ENCODE measurements at regions not wholly inside any gene's neighbourhood (a gene's known extent, or its start where the extent isn't known, plus 50 kb on each side); places are given as distances from the start of the nearest gene placed in this dataset.

DNA sequence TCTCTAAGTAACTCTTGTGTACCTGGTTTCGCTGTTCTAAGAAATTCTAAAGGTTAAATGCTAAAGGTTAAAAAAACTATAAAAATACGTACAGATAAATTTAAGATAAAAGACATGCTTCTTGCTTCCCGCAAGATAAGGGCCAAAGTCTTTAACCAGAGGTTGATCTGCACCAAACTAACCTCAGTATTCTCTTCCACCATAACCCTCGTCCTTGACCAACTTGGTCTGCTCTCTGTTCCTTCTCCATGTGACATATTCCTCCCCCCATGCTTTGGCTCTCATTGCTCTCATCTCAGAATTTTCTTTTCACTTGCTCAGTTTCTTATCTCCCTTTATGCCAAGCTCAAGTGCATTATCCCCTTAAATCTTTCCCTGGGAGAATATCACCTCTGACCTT, 330.5 kb upstream of the ZFHX3 start:
- Histone ChIP-seq H3K36me3 (no peaks in the 10 kb centered on the region), H3K4me3 (no peak overlapping the region), H3K4me1 (no peaks in the 10 kb centered on the region), H3K27me3 (no peaks in the 10 kb centered on the region), H3K9me3 (no peaks in the 10 kb centered on the region), H3K27ac (no peak overlapping the region)
- TF ChIP-seq, protein P1, sequence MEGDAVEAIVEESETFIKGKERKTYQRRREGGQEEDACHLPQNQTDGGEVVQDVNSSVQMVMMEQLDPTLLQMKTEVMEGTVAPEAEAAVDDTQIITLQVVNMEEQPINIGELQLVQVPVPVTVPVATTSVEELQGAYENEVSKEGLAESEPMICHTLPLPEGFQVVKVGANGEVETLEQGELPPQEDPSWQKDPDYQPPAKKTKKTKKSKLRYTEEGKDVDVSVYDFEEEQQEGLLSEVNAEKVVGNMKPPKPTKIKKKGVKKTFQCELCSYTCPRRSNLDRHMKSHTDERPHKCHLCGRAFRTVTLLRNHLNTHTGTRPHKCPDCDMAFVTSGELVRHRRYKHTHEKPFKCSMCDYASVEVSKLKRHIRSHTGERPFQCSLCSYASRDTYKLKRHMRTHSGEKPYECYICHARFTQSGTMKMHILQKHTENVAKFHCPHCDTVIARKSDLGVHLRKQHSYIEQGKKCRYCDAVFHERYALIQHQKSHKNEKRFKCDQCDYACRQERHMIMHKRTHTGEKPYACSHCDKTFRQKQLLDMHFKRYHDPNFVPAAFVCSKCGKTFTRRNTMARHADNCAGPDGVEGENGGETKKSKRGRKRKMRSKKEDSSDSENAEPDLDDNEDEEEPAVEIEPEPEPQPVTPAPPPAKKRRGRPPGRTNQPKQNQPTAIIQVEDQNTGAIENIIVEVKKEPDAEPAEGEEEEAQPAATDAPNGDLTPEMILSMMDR (IDR thresholded peaks at IDR 0.05), result no peak
- DNase-seq (ENCODE audit: low spot score), result no peak

- Histone ChIP-seq H3K36me3 (no peaks in the 10 kb centered on the region), H3K27ac (no peak overlapping the region), H3K4me1 (no peaks in the 10 kb centered on the region), H3K4me3 (no peak overlapping the region), H3K27me3 (no peaks in the 10 kb centered on the region), H3K9me3 (no peaks in the 10 kb centered on the region)
- TF ChIP-seq, protein P1 (IDR thresholded peaks at IDR 0.05), result no peak
- DNase-seq (ENCODE audit: low spot score), result no peak
Observed at GRCh38 chr16:73371584-73372319, 323.8 kb upstream of the ZFHX3 start.

DNA sequence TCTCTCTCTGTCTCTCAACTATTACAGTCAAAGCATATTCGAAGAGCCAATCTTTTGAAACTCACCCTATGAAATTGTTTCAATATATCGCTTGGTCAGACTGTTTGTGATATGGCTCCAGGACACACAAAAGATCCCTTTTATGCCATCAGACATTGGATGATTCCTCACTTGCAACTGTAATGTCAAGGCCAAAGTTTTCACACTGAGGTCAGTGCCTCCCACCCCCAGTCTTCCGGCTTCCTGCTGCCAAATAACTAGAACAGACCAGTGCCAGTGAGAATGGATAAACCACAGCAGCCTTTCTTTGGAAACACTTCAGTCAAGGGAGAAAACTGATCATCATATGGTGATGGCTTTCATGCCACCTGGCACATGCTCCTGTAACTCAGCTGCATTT, 321.9 kb upstream of the ZFHX3 start:
- Histone ChIP-seq H3K27me3 (no peaks in the 10 kb centered on the region), H3K9me3 (no peaks in the 10 kb centered on the region), H3K36me3 (no peaks in the 10 kb centered on the region), H3K4me3 (no peak overlapping the region), H3K27ac (no peak overlapping the region), H3K4me1 (no peaks in the 10 kb centered on the region)
- TF ChIP-seq, protein P1 (IDR thresholded peaks at IDR 0.05), result no peak
- DNase-seq (ENCODE audit: low spot score), result no peak

DNA sequence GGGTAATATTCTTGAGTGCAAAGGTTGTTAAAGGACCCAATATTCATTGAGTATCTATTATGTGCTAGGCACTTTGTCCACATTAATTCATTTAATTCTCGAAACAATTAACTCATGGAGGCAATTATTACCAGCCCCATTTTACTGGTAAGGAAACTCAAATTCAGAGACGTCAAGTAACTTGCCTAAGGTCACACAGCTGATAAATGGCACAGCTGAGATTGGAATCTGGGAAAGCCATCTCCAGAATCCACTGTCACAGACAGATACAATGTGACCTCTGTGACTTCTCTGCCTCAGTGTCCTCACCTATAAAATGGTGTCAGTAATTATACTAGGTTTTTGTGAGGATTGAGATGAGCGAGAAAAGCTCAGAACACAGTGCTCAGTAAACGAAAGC, 320.8 kb upstream of the ZFHX3 start:
- no peak overlapping the region for H3K27ac ChIP-seq
- TF ChIP-seq, protein P1 (IDR thresholded peaks at IDR 0.05), result no peak

DNA sequence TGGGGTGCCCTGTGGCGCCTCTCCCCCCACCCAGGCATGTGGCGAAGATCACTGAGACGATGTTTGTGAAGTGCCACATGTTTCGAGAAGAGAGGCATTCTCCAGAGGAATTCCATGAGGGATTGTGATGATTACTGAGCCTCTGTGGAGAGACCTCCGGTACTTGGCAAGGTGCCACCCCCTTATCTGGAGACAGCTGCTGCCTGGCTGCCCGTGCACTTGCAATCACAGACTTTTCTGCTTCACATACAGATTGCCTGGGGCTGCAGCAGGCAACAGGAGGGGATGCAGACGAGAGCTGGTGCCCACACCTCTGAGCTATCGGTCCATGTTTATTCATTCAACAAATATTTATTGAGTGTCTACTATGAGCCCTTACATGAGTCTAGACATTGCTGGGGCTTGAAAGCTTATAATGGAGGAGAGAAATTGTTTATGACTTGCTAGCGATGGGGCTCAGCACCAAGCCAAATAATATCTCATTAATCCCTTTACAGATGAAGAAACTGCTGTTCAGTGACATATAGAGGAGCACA, 317.2 kb upstream of the ZFHX3 start:
- Histone ChIP-seq H3K36me3 (no peaks in the 10 kb centered on the region), H3K4me3 (no peak overlapping the region), H3K27ac (no peak overlapping the region), H3K9me3 (peaks cover 0 to 6% of the 10 kb centered on the region in 2 donors), H3K27me3 (no peaks in the 10 kb centered on the region), H3K4me1 (no peaks in the 10 kb centered on the region)
- no peak for DNase-seq (ENCODE audit: low spot score)
- TF ChIP-seq, protein P1 (IDR thresholded peaks at IDR 0.05), result no peak

More for the DNA sequence above, 320.8 kb upstream of the ZFHX3 start:
- H3K4me1 ChIP-seq, result no peaks in the 10 kb centered on the region
- DNase-seq (ENCODE audit: low spot score), result no peak
- no peaks in the 10 kb centered on the region for H3K27me3 ChIP-seq
- no peaks in the 10 kb centered on the region for H3K36me3 ChIP-seq
- no peaks in the 10 kb centered on the region for H3K9me3 ChIP-seq
- no peak overlapping the region for H3K4me3 ChIP-seq

DNA sequence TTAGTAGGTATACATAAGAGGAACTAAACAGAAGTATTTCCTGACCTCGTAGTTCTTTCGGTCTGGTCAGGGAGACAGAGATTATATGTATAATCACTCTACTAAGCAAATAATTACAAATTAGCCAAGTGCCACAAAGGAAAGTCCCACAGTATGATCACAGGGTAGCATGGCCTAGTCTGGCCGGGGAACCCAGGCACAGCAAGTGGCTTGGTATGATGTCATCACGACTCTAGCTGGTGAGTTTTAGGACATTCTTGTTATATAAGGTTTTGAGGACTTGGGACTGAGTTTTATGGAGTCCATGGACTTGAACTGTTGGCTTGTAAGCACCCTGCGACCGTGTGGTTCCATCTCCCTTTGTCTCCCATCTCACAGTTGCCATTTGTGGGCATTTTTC, 316.5 kb upstream of the ZFHX3 start:
- Histone ChIP-seq H3K36me3 (no peaks in the 10 kb centered on the region), H3K27me3 (no peaks in the 10 kb centered on the region), H3K9me3 (peaks cover 0 to 6% of the 10 kb centered on the region in 2 donors), H3K4me1 (no peaks in the 10 kb centered on the region), H3K27ac (no peak overlapping the region), H3K4me3 (no peak overlapping the region)
- no peak for DNase-seq (ENCODE audit: low spot score)
- TF ChIP-seq, protein P1 (IDR thresholded peaks at IDR 0.05), result no peak
